Forelimb muscle (tissue), 1 donor: ENCODE measurements at regions not wholly inside any gene's neighbourhood (a gene's known extent, or its start where the extent isn't known, plus 50 kb on each side); places are given as distances from the start of the nearest gene placed in this dataset.
A peak's percentile ranks its signal among the peaks of the same experiment; 100 is the strongest.

Experiments used
- DNase-seq: peaks from one replicate; pipeline ENCODE4 v3.0.0-alpha.2; 2013; ENCODE audit warnings: low read depth

DNA sequence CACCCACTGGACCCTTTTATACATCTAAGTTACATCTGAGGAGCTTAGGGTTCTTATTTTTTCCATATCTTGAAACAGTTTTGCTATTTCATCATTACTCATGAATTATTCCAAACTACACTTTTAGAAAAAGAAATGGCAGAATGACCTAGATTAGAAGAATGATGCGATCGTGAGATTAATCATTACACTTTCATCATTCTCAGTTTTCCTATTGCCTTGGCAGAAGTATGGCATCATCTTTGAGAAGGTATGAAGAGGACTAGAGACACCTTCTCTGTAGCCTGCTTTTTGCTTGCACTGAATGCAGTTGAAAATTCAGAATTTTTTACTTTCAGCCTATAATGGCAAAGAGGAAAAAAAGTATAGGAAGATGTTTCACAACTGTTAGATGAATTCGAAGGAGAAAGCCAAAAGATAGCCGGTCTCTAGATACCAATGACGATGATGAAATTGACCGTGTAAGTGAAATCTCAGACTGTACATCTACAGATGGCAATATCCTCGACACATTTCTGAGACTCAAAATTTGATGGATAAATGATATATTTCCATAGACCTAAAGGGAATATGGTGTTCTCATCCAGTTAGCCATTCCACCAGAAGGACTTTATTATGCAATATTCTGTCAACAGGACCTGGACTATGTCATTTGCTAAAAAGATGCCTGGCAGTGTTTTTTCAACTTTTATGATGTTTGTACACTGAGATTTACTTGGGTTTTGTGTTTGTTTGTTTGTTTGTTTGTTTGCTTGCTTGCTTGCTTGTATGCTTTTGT, 191.8 kb downstream of the TOMM20 start:
- DNase-seq = no peak

DNA sequence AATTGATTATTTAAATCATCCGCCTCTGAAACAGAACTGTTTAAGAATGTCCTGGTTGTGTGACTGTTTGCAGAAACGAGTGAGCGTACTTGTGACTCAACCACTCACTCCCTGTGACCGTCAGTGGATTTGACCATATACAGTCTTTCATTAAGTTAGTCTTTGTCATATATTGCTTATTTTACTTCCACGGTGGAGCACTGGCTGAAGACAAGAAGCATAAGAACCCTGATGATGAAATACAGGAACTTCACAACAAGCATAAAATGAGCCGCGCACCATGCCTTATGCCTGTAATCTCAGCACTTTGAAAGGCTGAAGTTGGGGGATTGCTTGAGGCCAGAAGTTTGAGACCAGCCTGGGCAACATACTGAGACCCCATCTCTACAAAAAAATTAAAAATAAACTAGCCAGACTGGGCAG, 194.0 kb downstream of the TOMM20 start:
- no peak for DNase-seq

DNA sequence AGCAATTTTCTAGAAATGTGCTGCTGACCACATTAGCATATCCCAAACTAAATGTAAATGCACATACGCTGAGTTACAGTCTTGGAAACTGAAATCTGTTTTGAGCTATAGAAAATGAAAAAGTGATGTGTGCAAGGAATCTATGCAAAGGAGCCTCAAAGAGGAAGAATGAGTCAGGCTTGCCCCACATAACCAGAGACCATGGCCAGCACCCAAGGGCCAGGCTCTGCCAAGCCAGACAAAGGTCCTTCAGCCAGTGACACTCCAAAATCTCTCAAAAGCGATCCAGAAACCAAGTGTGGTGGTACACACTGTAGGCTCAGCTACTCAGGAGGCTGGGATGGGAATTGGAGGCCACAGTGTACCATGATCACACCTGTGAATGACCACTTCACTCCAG, 195.2 kb downstream of the TOMM20 start:
- DNase-seq = no peak

DNA sequence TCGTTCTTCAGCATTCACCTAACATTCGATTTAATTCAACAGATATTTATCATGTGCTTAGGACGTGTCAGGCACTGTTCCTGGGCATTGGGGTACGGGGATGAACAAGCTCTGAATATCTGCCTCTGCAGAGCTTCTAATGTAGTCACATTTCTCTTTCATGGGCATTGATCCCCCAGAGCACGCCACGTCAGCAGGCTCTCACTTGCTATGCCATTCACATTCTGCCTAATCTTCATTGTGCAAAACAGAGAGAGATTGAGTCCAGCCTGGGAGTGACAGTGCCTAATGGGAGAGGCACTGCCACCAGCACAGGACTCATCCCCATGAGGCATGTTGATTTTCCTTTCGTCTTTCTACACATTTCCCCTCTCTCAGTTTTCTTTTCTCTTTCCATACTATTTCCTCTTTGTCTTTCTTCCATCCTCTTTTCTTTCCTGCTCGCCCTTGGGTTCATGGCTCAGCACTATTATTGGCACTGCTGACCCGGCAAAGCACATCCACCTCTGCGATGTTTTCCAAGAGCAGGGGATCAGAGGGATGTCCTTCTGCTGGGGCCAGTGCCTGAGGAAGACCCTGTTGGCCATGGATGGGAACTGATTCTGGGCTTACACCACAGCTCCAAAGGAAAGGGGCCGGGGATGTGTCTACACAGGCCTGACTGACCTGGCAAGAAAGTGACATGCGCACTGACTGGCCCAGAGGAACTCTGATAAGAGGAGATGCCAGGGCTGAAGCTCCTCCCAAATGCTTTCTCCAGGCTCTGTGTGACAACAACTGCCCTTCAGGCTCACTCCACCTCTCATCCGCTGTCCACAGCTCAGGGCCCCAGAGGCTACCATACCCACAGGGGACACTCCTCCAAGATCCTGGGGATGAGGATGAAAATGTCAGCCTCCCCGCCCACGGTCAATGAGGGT, 195.9 kb downstream of the TOMM20 start:
- no peak for DNase-seq

DNA sequence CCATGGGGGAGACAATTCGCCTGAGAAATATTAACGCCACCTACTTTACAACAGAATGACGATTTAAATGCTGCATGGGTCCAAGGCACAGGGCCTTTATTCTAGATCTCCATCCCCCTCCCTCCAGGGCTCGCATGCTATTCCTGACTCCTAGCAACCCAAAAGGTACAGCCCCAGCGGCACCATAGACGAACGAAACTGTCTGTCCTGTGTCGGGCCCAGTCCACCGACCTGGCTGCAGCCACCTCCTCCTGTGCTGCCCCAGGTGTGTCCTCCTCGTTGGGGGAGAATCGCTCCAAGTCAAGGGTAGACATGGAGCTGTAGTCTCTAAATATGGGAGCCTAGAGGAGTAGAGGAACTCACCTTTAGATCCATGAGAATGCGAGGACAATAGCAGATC, 196.5 kb downstream of the TOMM20 start:
- DNase-seq = no peak

DNA sequence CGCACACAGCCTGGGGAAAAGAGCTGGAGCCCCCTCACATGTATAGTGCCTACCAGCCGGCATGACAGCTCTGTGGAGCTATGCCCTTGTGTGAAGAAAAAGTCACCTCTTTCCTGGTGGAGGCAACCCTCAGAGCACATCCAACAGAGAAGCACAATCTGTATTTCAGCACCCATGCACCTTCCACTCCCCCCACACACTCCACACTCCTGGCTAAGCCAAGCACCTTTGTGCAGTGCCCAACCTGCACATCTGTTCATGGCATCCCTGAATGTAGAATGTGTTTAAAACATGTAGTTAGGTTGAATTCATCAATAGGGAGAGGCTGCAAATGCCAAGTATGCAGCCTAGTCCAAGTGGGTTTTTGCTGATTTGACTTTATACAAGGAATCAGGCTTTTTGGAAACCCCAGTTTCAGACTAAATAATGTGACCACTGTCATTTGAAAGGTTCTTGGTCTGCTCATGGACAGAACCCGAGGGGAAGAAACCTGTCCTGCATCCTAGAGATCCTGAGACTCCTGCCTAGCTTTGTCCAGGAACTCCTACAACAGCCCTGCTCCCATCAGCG, 197.1 kb downstream of the TOMM20 start:
- DNase-seq = no peak

DNA sequence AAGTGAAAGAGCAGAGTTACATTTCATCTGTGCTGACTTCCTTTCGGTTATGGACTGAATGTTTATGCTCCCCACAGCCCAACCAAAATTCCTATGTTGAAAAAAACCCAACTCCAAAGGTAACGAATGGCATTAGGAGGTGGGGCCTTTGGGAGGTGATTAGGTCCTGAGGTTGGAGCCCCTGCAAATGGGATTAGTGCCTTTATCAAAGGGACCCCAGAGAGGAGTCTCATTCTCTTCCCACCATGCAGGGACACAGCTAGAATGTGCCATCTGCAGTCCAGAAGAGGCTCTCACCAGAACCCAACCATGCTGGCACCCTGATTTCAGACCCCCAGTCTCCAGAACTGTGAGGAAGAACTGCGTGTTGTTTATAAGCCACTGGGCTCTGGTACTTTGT, 199.3 kb downstream of the TOMM20 start:
- DNase-seq = no peak

DNA sequence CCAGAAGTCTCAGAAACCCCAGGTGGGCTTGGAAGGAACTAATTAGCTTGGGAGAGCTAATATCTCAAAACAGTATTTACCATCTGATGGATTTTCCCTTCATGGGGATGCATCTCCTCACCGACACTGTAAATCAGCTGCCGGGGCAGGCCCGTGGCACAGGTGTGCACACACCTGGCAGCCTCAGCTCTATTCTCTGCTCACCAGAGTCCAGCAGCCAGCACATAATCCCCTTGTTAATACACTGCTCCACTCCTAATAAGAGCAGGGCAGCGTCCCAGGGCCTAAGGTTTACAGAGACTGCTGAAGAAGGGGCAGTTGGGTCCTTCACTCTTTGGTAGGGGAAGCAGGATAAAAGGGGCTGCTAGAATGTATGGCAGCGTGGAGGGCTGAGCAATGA, 200.0 kb downstream of the TOMM20 start:
- DNase-seq = no peak

DNA sequence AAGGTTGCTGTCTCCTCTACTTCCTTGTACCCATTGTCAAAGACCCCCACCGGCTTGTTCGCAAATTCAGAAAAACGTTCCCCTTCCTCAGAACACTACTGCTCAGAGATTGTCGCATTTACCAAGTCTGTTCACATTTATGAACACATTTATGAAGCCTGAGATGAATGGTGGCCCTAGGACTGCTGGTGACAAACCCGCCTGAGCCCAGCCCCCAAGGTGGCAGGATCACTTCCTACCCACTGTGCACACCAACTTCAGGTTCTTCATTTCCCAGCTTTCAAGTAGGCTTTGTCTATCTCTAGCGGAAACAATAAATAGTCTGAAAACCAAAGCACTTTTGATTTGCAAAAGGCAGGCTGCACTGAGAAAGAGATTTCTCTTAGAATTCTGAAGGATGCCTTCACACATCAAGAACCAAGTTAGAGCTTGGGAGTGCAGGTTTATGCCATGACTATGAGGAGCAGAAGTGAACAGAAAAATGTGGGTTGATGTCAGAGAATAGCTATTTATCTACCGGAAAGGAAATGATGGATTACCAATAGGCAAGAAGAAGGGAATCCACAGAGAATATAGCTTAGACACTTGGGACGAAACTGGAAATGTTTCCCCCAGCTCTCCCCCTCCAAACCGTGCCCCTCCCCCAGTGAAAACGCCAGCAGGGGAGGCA, 200.5 kb downstream of the TOMM20 start:
- no peak for DNase-seq

DNA sequence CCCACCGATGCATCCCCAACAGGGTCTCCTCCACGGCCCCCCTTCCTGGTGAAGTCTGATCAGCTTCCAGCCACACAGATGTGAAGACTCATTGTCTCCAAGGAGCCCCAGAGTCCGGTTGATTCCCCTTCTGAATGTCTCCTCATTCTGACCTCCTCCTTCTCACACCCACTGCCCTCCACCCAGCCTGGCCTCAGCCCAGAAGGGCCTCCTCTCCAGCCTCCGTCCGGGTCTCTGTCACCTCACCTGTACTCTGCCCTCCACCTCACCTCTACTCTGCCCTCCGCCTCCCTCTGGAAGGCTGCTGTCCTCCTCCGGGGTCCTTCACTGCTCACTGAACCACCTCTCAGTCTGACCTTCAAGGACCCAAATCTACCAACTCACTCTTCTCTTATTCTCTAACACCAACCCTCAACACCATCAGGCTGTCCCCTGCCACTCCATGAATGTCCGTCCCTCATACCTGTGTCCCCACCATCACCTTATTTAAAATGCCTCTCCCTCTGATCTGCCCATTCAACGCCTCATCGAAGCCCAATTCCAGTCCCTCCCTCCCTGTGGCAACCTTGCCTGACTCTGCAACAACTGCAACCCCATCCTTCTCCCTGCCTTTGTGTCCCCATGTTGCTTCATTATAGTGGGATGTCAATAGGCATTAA, 201.2 kb downstream of the TOMM20 start:
- DNase-seq = no peak

DNA sequence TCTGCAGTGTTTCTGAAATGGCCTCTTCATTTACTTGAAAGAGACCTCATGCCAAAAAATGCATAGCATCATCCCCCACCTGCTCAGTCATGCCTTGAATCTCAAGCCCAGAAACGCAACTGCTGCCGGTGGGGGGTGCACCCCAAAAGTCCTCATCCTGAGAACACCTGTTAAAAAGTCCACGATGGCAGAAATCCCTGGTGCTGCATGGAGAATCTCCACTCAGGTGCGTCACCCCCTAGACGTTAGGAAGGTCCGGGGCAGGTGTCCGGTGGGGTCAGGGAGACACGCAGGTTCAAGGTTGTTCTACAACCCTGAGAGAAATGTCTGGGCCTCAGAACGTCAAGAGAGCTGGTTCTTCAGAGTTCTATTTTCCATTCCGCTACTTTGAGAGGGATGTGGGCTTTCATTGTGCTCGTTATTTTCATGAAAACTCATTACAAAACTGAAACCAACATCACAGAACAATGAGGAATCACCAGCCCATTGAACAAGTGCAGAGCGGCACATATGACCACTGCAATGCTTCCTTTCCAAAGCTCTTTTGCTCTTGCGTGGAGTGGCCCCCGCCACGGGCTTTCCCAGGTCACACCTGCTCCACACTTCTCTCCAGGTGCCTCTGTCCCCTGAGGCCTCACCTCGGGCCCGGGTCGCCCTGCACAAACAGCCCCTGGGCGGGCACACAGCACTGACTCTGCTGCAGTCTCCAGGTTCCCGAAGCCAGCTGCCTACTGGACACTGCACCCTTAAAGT, 201.9 kb downstream of the TOMM20 start:
- no peak for DNase-seq

DNA sequence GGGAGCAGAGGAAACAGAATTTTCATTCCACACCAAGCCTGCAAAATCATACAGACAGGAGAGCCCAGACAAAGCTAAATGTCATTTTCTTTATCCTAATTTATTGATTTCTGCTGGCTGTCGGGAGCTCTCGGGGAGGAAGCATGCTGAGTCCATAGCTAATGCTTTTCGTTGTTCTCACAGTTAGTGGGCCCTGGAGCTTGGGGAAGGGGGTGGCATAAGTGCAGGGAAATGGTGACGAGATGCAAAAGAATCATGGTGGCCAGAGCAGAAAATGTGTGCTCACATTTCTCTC, 202.4 kb downstream of the TOMM20 start:
- no peak for DNase-seq

DNA sequence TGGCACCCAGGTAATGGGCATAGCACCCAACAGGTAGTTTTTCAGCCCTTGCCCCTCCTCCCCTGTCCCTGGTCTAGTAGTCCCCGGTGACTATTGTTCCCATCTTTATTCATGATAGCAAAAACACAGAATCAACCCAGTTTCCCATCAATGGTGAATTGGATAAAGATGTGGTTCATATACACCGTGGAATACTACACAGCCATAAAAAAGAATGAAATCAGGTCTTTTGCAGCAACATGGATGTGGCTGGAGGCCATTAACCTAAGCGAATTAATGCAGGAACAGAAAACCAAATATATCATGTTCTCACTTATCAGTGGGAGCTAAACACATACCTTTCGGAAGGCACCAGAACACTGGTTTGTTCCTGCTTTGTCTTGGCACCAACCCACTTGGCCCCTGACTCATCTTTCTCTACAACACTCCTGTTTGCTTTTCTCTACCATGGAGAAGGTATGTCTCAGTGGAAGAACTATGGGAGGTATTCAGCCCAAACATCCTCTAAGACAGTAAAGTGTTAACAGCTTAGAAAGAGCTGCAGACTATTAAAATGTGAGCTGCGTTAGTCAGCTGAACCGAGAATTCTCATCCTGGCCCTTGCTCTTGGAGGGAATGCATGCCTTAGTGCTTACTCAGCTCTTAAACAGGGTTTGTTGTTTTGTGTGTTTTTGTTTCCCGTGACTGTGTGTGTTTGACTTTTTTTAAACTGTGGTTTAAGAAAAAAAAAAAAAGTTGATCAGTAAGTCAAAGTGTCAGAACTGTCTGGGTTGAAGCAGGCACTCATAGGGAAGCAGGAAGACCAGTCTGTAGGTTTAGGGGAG, 203.0 kb downstream of the TOMM20 start:
- peak; percentile 53 for DNase-seq

DNA sequence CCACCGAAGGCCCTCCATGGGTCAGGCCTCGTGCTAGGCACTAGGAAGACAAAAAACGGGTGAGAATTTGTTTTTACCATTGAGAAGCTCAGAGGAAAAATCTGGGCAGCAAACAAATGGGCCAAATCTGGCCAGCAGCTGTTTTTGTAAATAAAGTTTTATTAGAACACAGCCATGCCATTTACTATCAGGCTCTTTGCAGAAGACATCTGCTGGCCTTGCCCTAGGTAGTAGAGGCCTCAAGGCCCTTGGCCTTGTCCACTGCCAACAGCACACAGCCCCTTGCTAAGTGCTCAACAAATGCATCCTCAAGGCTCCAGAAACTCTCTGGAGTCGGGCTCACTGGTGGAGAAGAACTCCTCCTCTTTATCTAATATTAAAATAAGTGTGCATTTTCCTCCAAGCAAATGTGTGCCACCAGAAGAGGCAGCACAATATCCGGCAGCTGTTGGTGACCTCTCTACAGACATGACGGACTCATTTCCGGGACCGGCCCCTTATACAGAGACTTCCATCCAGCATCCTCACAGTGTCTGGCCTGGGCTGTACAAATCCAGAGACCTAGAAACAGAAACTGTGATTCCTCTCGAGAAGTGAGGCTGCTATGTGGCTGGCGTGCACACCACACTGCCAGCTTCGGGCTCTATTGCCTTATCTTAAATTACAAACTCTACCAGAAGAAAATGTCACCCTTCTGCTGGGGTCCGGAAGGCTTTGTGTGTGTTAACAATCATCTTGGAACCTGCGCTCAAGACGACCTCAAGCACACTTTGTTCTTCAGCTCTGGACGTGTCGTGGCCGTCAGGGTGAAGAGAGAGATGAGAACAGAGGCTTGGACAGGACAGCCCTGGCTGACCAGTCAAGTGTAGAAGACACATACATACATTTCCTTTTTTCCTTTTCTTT, 203.9 kb downstream of the TOMM20 start:
- DNase-seq = no peak

DNA sequence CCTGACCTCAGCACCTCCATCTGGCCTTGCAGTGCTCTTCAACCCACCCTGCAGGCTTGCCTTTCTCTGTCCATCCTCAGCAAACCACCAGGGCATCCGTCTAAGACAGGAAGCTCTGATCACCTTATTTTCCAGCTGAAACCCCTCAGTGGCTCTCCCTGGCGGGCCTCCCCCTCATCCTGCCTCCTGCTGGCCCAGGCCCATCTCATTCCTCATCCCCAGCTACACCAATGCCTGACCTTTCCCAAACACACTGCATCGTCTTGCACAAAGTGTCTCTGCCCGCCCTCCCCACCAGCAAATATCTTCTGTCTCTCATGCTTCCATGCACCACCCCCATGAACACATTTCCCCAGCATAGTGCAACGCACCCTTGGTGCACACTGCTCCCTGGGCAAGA, 205.0 kb downstream of the TOMM20 start:
- no peak for DNase-seq

DNA sequence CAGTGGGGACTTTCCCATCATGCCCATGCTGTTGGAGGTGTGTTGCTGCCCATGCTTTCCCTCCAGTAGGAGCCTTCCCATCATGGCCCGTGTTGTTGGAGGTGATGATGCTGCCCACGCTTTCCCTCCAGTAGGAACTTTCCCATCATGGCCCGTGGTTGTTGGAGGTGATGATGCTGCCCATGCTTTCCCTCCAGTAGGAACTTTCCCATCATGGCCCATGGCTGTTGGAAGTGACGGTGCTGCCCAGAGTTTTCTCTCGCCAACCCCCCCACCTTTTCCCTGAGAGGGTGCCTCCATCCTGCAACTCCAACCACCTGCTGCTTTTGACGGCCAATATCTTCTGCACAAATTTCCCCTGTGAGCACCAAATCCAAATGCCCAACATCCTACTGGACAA, 205.7 kb downstream of the TOMM20 start:
- no peak for DNase-seq

DNA sequence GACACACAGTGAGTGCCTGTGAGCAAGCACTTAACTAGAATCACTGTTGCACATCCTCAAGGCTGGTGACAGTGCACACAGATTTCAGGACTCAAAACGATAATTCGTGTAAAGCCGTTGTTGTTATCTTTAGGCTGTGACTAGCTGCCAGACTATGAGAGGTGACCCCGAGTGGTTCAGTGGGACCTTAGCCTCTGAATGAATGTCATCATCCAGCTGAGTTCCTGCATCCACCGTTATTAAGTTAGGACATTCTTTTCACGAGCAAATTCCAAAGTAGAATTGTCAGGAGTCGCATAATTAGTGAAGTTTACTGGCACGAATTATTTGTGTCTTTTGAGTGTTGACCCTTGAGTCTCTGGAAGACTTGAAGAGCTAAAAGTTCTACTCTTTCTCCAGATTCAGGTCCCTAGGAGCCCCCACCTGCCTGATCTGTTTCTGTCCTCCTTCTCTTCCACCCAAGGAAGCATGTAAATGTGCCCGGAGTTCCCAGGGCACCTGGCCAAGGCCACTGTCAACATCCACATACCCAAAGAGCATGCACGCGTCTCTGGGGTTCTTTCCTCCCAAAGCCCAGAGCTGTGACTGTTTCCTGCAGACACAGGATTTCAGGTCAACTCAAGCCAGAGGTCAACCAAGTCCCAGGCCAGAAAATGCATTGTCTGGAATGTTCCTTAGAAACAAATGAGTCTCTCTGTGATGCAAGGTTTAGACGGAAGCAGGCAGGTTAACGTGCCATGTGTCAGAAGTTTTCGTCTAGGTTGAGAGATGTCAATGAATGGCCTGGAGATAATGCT, 207.2 kb downstream of the TOMM20 start:
- DNase-seq = no peak

DNA sequence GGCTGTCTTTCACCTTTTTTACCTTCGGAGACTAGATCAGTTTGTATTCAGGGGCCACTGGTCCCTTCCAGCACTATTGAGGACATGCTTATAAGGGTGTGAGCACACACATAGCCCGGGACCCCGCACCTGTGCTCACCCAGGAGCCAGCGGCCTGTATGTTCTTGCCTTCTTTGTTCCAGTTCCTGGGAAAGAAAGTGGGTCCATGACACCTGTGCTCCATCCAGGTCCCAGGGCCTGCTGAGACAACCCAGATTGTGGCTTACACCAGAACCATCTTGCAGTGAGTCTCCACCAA, 207.8 kb downstream of the TOMM20 start:
- no peak for DNase-seq
